GM23248 (cell line): ENCODE measurements at regions not wholly inside any gene's neighbourhood (a gene's known extent, or its start where the extent isn't known, plus 50 kb on each side); places are given as distances from the start of the nearest gene placed in this dataset.

Source experiments
- EZH2 ChIP-seq: fragments of 200-600 bp; sonication (generic); IDR thresholded peaks from 2 replicates; pipeline ENCODE4 v1.6.1; 2018; ENCODE audit warnings: antibody characterized with exemption, mild to moderate bottlenecking; ENCODE audit not compliant: insufficient read depth, poor library complexity, severe bottlenecking
- EZH2phosphoT487 ChIP-seq: fragments of 200-600 bp; sonication (generic); IDR thresholded peaks from 2 replicates; pipeline ENCODE4 v1.6.1; 2018; ENCODE audit warnings: antibody characterized with exemption, moderate library complexity, mild to moderate bottlenecking, low read depth; ENCODE audit not compliant: insufficient read depth

DNA sequence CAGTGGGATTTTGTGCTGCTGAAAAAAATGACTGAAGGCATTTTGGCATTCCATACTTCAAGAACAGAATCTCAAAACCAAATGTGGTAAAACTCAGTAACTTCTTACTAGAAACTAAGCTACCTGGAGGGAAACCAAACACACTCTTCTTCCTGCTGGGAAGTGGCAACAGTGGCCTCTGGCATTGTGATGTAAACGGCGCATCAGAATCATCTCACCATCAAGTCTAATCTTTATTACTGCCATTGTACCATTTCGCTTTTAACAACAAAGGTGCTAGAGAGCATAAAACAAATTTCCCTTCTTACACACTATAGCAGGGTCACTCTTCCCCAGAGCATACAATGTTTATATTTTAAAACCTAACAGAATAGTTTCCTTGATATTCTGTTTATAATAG, 101.6 kb upstream of the CEP162 start:
- TF ChIP-seq EZH2 (no peak), EZH2phosphoT487 (no peak)
